ENCODE measurements at regions not wholly inside any gene's neighbourhood (a gene's known extent, or its start where the extent isn't known, plus 50 kb on each side); places are given as distances from the start of the nearest gene placed in this dataset.

DNA sequence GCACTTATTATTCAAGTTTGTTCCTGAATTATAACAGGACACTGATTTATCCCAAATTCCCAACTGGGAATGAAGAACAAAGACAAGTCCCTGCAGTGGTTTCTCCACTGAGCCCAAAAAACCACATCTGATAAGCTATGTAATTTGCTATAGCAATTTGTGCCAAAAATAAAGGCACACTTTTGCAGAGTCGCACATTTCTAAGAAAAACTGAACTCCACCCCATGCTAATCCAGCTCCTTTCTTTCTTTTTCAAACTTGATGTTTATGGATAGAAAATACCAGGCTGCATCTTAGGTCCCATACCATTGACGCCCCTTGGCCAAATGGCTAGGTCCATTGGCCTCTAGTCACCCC is 170.2 kb upstream of the CITED2 start:
- DNase-seq (ENCODE audit: insufficient read length, low spot score) (no peak), FAIRE-seq (no peak)

DNA sequence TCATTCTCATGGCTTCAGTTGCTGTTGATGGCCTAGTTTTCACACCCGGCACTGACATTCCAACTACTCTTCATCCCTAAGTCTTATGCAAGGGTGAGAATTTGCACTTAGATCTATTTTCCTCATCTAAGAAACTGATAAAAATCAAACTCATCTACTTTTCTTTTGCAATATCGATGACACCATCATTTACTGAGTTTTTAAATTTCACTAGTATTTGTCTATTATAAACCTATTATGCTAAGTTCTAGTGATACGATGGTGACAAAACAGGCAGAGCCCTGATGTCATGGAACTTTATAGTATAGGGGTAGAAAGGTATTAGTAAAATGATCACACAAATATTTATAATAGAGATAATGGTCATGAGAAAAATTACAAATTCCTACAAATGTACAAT is 167.9 kb upstream of the CITED2 start:
- DNase-seq (ENCODE audit: insufficient read length, low spot score) (no peak), FAIRE-seq (no peak)

DNA sequence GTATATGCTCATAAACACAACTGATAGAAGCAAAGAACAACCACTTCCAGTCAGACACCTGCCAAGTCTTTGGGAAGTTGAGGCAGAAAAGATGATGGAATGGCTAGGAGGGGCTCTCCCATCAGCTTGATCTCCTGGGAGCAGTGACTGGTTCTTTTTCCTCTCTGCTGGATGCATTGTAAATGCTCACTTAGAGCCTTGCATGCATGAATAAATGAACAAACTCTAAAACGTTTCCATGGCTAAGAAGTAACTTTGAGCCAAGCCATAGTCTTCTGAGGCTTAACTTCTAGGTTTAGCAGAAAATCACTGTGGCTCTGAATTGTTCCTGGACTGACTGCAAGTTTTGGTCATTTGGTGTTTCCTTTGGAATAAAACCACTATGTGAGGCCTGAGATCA is 166.4 kb upstream of the CITED2 start:
- FAIRE-seq (no peak), DNase-seq (ENCODE audit: insufficient read length, low spot score) (no peak)

DNA sequence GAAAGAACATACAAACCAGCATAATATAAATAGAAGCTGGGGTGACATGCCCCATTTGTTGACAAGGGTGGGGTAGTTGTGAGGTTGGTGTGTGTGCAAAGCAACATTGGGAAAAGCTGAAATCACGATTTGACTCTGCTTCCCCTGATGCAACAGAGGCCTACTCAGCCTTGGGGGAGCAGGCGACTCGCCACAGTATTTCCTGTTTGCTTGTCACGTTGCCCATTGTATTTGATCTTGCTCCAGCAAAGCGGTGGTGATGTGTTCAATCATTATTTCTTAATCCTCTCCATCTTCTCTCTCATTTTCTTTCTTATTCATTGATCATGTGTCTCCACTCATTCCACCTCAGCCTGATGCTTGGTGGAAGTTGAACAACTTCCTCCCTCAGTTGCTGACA is 165.8 kb upstream of the CITED2 start:
- no peak for DNase-seq (ENCODE audit: insufficient read length, low spot score)
- no peak for FAIRE-seq

DNA sequence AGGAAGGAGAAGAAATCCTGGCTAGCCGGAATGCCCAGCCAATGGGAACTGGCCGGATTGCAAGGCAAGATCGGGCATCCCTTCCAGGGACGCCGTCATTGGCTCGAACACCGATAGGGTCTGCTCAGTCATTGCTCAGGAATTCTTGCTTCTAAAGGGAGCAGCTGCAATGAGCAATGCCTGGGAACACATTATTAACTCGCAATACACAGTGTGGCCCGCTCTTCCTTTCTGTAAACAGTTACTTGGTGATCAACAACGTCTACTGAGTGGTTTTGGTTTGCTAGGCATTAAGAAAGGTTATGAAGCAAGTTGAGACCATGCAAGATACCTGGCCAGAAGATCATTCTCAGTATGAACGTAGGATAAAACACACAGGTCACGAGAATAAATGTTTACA is 165.4 kb upstream of the CITED2 start:
- FAIRE-seq: no peak
- DNase-seq (ENCODE audit: insufficient read length, low spot score): no peak

DNA sequence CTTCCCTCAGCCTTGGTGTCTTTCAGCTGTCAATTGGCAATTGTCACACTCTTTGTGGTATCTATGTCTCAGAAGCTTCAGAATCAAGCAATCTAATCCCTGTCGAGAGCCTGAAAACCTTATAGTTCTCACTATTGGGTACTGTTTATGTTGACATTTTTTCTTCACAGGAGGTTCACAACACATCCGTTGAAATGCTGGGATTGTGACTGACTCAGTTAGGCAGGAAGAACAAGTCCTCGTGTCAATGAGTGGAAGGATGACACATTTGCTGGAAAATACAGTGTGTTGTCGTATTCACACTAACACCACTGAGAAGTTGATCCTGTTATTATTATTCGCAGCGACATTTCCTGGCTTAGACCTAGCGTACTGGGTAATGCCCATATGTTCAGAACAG is 163.9 kb upstream of the CITED2 start:
- no peak for DNase-seq (ENCODE audit: insufficient read length, low spot score)

DNA sequence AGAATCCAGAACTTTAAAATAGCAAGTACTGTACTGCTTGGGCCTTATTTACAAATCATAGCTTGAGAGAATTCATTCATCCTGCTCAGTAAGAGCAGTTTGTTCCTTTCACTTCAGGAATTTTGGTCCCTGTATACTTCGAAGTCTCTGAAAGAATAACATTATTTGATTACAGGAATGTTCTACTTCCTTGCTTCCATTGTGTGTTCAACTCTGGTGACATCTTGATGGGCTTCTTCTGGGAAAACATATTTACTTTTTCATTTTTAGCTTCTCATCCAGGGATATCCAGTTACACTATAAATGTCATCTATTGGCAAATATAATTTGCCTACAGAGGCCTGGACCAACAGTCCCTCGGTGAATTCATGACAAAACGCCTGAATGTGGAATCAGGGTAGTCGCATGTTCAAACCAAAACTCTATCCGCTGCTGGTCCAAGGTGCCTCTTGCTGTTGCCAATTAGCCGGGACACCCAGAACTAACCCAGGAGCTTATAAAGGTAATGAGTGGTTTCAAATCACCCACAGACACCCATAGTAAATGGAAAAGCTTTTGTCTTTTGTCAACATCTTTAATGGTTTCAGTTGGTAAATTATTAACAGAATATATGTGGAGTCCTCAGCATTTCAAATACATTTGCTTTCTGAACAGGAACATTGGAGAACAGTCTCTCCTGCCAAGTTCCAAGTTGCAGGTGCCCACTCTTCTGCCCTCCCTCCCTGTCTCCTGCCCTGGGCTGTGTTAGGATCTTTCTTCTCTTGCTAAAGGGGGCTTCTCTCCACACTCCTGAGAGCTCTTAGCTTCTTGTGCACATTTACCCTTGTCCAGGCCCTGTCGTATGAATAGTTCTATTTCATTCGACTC is 162.5 kb upstream of the CITED2 start:
- no peak for FAIRE-seq
- DNase-seq (ENCODE audit: insufficient read length, low spot score): no peak

More for the DNA sequence above, 163.9 kb upstream of the CITED2 start:
- FAIRE-seq: no peak

DNA sequence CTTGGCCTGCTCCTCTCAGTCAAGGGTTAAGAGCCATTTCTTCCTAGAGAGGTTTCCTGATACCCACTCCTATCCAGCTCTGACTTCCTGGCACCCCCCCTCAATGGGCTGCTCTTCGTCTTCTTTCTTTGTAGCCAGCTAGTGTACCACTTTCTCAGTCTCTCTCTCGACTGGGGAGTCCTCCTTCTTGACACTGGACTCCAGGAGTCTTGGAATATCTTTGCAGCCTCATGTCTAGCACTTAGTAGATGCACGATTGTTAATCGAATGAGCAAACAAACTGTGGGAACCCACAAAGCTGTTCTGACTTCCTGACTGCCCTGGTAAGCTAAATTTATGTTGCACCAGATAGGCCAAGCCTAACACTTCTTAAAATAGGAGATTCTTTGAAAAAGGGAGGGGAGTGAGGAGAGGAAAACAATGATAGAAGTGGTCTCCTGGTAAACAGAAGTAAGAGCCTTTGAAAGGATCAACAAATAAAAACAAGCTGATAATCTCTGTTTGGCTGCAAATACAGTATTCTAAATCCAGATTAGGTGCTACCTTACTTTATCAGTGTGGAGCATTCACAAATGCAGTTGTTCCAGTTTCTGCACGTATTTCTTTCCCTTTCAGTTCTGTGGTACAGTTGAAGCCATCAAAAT is 160.1 kb upstream of the CITED2 start:
- DNase-seq (ENCODE audit: insufficient read length, low spot score) (no peak), FAIRE-seq (no peak)

DNA sequence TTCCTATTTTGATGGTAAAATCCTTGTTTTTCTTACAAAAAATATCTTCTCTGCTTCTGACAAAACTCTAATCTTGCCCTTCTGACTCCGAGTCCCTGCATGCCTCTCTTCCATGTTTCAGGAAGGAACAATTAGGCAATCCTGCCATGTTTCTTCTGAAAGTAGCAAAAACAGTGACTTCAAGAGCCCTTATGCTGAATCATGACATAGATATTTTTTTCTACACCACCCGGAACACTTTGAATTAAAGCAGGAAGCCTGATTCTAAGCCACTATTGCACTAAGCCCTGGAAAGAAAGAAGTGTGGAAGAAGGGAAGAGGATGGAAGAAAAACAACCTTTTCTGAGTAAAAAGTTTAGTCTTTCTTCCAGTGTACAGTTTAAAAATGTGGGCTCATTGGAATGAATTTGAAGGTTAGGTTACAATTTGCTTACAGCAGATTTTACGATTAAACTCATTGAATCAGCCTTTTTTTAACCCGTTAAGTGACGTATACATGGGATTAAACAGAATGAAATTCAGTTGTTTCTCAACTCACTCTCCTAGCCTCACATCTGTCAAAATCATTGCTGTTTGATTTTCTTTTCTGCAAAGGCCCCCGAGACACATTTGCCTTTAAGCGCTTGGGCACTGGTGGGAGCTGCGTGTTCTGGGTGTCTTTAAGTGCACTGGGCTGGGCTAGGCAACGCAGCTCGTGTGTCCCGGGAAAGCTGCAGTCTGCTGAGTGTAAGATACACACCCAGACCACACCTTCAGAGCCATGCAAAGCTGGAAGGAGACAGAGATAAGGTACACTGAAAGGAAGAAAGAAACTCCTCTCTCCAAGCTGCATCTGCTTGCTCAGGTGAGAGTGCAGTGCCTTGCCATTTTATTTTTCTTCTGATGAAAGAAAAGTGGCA is 159.4 kb upstream of the CITED2 start:
- FAIRE-seq: no peak
- no peak for DNase-seq (ENCODE audit: insufficient read length, low spot score)

DNA sequence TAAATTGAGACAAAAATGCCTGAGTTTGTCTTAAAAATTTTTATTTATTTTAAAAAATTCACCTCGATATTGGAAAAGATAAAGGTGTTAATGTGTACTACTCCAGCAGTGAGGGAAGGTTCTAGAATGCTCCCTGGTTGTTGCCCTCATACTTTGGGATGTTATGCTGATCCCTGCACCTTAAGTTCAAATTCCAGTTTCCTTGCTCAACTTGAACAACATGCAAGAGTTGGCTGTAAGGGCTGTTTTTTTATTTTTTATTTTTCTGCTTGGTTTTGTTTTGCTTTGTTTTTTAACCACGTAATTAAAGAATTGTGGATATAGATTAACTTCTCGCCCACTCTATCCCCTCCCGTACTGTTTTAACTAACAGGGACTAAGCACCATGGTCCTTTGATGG is 158.7 kb upstream of the CITED2 start:
- DNase-seq (ENCODE audit: insufficient read length, low spot score): no peak
- no peak for FAIRE-seq

DNA sequence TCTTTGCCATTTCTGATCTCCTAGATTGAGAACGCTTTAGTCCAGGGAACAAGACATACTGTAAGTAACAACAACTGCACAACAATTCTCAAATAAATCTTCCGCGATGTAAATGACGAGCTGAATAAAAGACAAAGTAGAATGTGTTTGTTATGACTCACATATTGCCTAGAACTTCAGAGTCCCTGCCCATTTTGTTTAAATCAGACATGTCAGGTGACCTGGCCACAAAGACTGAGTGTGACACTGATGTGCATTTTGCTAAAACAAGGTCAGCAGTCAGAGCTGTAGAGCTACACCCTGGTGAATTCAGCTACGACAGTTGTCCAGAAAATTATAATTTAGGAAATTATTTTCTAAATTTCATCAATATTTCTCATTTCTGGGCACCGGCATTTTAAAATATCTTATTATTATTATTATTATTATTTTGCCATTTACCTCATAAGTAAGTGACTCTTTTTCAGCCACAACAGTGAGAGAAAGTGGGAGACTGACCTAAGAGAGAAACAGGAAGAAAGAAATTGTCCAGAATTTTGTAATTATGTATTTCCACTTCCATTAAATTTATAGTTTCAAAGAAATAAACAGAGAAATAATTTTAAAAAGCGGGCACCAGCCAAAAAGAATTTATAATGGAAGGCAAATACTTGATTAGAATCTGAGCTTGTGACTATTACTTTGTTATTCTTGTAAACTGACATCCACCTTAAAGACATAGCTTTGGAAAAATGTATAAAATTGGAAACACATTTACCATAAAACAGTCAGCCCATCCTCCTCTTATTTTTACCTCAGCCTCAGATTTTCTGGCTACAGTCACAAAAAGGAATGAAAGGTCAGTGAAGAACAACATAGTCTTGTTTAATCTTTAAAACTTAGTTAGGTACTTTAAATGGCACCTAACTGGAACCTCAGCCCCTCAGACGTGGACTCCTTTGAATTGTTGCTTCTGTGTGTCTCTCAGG is 157.0 kb upstream of the CITED2 start:
- DNase-seq (ENCODE audit: insufficient read length, low spot score): no peak
- FAIRE-seq: no peak

DNA sequence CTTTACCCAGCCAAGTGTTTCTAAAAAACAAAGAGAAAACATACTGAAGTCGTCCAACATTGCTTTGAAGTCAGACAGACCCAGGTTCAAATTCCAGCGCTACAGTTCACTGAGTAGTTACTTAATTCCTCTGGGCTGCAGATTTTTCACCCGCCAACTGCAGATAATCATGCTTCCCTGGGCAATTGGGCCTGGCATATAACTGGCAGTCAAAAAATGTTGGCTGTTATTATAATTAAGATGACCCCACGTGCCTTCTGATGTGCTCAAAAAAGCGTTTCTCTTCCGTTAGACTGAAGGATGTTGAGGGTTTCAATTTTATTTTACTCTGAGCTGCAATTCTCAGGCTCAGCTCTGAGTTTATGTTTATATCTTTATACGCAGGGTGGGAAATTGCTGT is 156.1 kb upstream of the CITED2 start:
- FAIRE-seq (no peak), DNase-seq (ENCODE audit: insufficient read length, low spot score) (no peak)

DNA sequence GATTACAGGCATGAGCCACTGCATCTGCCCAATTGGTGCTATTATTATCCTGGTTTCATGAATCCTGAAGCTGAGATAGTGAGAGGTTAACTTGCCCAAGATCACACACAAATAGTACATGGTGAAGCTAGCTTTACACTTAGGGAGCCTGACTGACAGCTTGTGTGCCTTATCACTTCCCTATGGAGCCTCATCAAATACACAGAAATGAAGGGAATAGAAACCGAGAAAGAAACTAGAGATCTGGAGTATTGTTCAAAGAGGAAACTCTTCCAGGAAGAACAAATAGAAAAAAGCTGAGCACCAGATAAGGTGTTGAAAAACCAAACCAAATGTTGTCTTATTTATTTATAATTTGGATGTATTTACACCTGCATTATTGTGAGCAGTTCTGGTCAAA is 155.0 kb upstream of the CITED2 start:
- no peak for FAIRE-seq
- DNase-seq (ENCODE audit: insufficient read length, low spot score): no peak

DNA sequence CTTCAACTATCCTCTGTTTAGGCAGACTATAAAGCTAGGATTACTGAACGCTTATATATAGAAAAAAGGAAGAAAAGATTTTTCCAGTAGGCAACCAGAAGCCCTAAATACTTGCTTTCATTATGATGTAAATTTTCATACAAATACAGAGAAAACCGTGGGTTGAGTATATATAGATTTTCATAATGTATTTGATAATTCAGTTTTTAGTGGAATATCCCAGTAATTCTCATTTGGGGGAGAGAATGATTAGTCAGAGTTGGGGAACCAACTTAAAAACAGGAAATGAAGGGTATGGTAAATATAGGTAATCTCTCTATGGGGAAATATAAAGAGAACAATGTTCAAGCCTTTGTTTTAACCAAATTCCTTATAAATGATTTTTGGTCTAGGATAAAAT is 154.0 kb upstream of the CITED2 start:
- no peak for DNase-seq (ENCODE audit: insufficient read length, low spot score)
- no peak for FAIRE-seq

DNA sequence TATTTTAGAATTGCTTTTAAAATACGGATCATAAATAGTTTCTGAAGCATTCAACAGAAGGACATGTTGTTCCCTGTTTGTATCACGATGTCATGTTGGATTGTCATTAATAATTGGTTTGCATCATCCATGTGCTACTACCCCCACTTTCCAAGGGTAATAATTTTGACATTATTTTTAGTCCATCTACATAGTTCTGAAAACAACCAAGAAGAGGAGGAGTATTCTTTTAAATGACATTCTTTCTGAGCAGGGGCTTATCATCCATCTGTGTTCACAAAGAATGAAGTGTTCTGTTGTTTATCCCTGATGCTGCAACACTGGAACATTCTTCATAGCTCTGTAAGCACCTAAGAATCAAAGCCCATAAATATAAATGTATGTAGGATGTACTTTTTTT is 151.0 kb upstream of the CITED2 start:
- FAIRE-seq: no peak

DNA sequence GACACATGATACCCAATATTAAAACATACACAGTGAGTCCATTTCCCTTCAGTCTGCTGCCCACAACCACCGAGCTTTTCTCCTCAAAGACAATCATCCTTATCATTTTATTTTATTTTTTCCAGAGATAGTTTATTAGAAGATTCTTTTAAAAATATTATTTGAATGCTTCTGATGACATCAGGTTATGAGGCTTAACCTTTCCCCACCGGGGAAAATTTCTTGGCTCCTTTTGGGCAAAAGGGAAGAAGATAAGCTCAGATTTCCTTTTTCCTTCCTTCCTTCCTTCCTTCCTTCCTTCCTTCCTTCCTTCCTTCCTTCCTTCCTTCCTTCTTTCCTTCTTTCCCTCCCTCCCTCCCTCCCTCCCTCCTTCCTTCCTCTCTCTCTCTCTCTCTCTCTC is 149.5 kb upstream of the CITED2 start:
- FAIRE-seq (no peak), DNase-seq (ENCODE audit: insufficient read length, low spot score) (no peak)

More for the DNA sequence above, 151.0 kb upstream of the CITED2 start:
- no peak for DNase-seq (ENCODE audit: insufficient read length, low spot score)

DNA sequence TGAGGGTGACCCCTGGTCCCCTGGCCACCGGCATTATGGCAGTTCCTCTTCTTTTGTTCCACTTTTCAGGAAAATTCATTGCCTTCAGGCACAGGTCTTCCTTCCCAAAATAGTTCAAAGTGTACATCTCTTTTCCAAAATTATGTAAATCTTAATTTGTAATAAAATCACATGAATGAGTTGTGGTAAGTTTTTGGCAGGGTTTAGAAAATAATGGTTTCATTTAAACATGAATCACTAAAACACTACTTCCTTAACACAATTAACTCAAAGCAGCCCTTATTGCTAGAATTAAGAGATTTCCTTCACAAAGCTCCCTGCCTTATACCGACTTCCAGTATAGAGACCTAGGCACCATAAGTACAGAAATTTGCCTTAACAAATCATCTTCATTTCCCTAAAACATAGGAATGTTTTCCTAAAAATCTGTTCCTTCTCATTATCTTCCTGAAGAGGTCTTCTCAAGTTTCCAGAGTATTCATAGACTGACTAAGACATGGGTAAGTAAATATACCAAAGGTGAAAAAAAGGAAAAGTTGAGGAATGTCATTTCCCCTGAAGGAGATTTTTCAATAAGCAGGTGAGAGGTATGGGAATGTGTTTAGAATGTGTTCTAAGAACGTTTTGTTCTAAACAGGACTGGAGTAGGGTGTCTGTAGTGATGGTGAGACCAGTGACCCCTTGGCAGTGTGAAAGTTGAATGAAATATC is 148.2 kb upstream of the CITED2 start:
- FAIRE-seq (no peak), DNase-seq (ENCODE audit: insufficient read length, low spot score) (no peak)

DNA sequence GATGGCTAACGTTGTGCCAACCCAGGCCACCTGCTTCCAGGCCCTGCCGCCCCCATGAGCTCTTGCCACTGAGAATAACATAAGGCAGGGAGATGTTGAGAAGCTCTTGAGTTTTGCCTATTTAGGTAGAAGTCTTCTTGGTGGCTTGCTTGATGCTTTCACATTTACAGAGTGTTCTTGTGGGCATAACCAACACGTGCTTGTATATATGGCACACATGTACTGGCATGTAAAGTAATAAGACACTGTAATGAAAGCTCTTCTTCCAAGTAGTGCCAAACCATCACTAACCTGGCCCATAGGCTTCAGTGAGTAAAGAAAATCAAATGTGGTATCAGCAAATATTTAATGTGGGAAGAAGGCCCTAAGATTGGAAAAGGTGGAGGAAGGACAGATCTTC is 146.9 kb upstream of the CITED2 start:
- FAIRE-seq: no peak
- no peak for DNase-seq (ENCODE audit: insufficient read length, low spot score)

DNA sequence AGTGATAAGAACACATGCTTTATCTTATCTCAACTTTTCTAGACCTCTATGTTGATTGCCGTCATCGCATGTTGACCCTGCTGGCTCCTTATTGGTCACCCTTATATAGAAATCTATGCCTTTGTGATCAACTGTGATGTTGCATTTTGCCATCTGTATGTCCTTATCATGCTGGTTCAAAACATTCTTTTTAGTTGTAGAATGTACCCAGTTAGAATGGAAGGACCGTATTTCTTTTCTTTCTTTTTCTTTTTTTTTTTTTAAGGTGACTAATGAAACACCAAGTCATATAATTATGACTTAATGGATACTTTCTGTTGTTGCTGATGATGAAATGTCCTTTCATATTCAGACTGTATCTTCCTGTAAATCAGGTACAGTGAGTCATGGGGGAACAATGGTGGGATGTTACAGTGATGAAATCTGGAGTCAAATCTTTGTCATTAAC is 145.9 kb upstream of the CITED2 start:
- FAIRE-seq (no peak), DNase-seq (ENCODE audit: insufficient read length, low spot score) (no peak)

DNA sequence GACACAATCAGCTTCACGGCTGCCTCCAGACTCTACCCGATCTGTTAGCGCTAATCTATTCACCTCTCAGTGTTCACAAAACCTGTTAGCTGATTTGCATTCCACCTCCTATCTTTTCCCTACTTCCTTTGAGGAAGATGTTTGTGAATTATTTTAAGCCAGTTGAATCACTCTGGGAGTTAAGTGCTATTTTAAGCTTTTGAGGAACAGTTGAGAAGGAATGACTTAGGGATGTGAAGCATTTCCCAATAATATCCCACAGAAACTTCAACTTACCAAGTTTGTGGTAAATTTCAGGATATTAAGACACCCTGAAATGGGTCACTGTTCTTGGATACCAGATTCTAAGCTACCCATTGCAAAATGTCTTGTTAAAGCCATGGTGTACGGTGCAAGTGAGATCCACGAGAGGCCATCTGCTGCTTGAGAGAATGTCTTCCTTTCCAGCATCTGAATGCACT is 145.2 kb upstream of the CITED2 start:
- DNase-seq (ENCODE audit: insufficient read length, low spot score) (no peak), FAIRE-seq (no peak)
